Amniotic stem cell (primary cell): ENCODE measurements at regions not wholly inside any gene's neighbourhood (a gene's known extent, or its start where the extent isn't known, plus 50 kb on each side); places are given as distances from the start of the nearest gene placed in this dataset.

Experiments used
- DNase-seq: peaks from one replicate; lab custom pipeline; 2025; lab: John Stamatoyannopoulos, UW

GRCh38 chr6:56345376-56345995 is 98.1 kb upstream of the COL21A1 start:
- no peak for DNase-seq

- no peak for DNase-seq
These were observed 95.9 kb upstream of the COL21A1 start for GRCh38 chr6:56343295-56343694.

GRCh38 chr6:56339524-56339923 is 92.1 kb upstream of the COL21A1 start:
- DNase-seq: no peak

- DNase-seq: peak; percentile 25
These were observed 88.3 kb upstream of the COL21A1 start for GRCh38 chr6:56335726-56336125.

- no peak for DNase-seq
These were observed 87.6 kb upstream of the COL21A1 start for GRCh38 chr6:56334937-56335336.

- DNase-seq: no peak
These were observed 82.1 kb upstream of the COL21A1 start for GRCh38 chr6:56329271-56330050.

- no peak for DNase-seq
These were observed 81.3 kb upstream of the COL21A1 start for GRCh38 chr6:56328728-56329090.

GRCh38 chr6:56327946-56328727 is 80.8 kb upstream of the COL21A1 start:
- DNase-seq: no peak

- no peak for DNase-seq
These were observed 77.0 kb upstream of the COL21A1 start for GRCh38 chr6:56324396-56324795.

GRCh38 chr6:56318851-56319250 is 71.5 kb upstream of the COL21A1 start:
- DNase-seq: no peak

- peak; percentile 29 for DNase-seq
These were observed 67.5 kb upstream of the COL21A1 start for GRCh38 chr6:56314683-56315523.

GRCh38 chr6:56311533-56312448 is 64.4 kb upstream of the COL21A1 start:
- no peak for DNase-seq

GRCh38 chr6:56311061-56311460 is 63.7 kb upstream of the COL21A1 start:
- DNase-seq: no peak

- no peak for DNase-seq
These were observed 62.9 kb upstream of the COL21A1 start for GRCh38 chr6:56310241-56310640.

- no peak for DNase-seq
These were observed 52.5 kb upstream of the COL21A1 start for GRCh38 chr6:56299916-56300315.

GRCh38 chr6:56297022-56297989 is 49.9 kb upstream of the COL21A1 start:
- DNase-seq: no peak
